Ovary (tissue), 3 donors: ENCODE measurements at regions not wholly inside any gene's neighbourhood (a gene's known extent, or its start where the extent isn't known, plus 50 kb on each side); places are given as distances from the start of the nearest gene placed in this dataset.

ENCODE experiments used
- CTCF ChIP-seq, 3 donors: fragments of 450-650 bp in 2 of 3; fragments of 200-600 bp in 1 of 3; IDR thresholded peaks; one replicate each; pipeline versions ENCODE4 v1.5.1 to v1.8.0; 2016 to 2022; ENCODE audit warnings: antibody characterized with exemption in 3 of 3, mild to moderate bottlenecking in 1 of 3
- EP300 ChIP-seq: sonication (generic); formaldehyde crosslinking; IDR thresholded peaks from one replicate; pipeline ENCODE4 v1.6.1; 2017; ENCODE audit warnings: antibody characterized with exemption
- POLR2A ChIP-seq: fragments of 450-650 bp; IDR thresholded peaks from one replicate; pipeline ENCODE4 v1.6.1; 2017; ENCODE audit warnings: antibody characterized with exemption, mild to moderate bottlenecking, moderate library complexity
- donor health status: DM: no; HTN: no; CAD: no.

GRCh38 chr5:106976363-106976762 is 694.4 kb downstream of the EFNA5 start:
- TF ChIP-seq CTCF (IDR thresholded peaks at IDR 0.05) (no peak), POLR2A (no peak), EP300 (no peak)
